GM21619 (cell line): ENCODE measurements at regions not wholly inside any gene's neighbourhood (a gene's known extent, or its start where the extent isn't known, plus 50 kb on each side); places are given as distances from the start of the nearest gene placed in this dataset.

Source experiments
- ATAC-seq: cut with Tn5 transposase; IDR thresholded peaks from one replicate; pipeline ENCODE4 v1.9.1; 2021; ENCODE audit not compliant: unreplicated experiment

DNA sequence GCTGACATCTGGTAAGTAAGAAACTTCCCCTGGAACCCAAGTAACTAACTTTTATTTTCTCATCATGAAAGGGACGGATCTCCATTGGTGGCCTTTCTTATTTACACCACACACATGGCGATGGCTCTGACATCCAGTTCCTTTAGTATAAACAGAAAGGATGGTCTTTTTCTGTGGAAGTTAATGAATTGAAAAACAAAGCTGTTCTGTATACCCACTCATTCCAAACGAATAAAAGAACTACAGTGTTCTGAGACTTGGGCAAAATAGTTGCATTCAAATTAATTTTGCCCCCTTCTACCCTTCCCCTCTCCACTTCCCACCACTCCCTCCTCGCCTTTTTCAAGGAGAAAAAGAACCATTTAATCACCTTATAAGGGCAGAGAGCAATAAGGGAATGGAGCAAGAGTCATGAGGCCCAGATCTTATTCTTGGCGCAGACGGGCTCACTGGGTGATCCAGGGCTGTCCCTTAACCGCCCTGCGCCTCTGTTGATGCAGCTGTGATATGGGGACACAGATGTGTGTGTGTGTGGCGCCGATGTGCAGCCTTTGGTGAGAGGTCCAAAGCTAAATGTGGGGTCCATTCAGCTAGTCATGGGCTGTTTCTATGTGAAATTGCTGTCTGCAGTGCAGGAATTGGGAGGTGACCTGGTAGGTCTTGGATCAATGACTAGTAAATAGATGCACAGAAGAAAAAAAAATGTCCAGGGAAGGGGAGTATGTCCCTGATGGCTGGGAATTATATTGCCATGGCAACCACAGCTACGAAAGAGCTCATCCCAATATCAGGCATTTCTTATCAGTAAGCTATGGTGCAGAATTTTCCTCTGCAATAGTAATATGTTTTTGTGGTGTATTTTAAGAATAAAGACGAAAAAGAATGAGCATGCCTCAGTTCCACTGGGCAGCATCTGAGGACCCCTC is 141.5 kb upstream of the ERCC6L2 start:
- ATAC-seq = no peak

DNA sequence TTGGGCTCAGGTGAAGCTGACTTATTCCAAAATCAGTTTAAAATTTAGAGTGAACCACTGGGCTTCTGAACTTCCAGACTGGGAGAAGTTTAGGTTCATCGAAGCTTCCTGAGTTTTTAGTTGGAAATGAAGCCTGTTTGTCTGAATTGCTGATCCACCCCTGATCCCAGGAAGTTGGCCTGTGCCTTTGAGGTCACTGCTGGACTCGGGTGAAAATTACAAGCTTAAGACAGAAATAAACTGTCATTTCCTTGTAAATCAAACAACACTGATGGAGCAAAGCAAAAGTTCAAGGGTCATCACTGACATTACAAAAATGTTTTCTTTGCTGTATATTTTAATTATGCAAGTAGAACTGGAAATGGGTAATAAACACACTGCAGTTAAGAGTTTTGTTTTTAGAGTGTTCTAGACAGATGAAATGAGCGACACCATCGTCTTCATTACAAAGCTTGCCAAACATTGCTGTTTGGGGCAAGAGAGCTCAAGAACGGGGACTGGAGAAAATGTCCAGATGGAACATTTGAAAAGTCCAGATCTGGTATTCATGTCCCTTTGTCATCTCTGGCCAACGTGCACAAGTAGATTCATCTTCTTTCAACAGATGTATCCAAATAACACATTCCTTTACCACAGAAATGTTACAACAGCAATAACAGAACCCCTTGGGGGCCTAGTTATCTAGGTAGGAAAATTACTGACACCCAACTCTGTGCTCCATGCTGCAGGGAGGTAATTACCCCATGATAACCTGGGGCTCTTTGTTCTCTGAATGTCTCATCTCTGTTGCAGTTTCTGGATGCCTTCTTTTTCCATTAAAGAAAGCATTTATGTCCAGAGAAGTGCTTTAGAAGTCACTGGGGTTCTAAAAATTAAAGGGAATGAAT is 142.4 kb upstream of the ERCC6L2 start:
- ATAC-seq = no peak

DNA sequence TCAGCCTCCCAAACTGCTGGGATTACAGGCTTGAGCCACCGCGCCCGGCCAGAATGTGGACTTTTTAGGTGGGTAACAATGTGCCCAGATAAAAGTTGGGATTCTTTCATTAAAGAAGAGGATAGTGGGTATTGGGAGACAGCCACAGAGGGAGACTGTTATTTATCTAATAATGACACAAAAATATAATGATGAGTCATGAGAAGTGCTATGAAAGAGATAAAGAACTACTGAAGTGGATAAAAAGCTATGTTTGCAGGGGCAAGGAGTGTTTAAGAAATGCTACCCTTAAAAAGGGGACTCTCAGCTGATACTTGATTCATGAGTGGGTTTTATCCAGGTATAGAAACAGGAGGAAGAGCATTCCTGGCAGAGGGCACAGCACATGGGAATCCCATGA is 143.6 kb upstream of the ERCC6L2 start:
- ATAC-seq = no peak

DNA sequence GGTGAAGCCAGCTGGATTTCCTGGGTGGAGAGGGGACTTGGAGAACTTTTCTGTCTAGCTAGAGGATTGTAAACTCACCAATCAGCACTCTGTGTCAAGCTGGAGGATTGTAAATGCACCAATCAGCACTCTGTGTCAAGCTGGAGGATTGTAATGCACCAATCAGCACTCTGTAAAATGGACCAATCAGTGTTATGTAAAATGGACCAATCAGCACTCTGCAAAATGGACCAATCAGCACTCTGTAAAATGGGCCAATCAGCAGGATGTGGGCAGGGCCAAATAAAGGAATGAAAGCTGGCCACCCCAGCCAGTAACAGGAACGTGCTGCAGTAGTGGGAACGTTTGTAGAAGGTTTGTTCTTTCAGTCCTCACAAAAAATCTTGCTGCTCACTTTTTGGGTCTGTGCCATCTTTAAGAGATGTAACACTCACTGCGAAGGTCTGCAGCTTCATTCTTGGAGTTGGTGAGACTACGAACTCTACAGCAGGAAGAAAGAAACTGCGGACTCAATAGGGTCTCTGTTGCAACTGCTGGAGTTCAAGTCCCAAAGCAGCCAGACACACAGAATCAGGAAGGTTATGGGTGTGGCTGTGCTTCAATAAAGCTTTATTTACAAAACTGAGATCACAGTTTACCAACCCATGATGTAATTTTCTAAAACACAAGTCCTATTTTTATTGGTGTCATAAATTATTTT is 145.7 kb upstream of the ERCC6L2 start:
- no peak for ATAC-seq

DNA sequence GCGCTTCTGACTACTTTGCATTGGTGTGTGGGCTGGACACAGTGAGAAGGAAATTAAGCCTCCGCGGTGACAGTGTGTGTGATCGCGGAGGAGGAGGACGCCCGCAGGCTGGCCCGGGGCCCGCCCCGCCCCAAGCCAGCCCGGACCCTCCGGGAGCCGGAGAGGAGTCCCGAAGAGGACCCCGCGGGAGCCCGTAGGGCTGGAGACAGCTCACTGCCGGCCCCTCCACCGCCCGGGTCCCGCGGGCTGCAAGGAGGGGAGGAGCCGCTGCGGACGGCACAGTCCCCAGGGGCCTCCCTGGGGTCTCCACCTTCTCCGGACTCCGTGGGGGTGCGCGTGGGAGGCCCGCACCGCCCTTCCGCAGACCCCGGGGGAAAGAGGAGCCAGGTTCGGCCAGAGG is 146.4 kb upstream of the ERCC6L2 start:
- no peak for ATAC-seq

DNA sequence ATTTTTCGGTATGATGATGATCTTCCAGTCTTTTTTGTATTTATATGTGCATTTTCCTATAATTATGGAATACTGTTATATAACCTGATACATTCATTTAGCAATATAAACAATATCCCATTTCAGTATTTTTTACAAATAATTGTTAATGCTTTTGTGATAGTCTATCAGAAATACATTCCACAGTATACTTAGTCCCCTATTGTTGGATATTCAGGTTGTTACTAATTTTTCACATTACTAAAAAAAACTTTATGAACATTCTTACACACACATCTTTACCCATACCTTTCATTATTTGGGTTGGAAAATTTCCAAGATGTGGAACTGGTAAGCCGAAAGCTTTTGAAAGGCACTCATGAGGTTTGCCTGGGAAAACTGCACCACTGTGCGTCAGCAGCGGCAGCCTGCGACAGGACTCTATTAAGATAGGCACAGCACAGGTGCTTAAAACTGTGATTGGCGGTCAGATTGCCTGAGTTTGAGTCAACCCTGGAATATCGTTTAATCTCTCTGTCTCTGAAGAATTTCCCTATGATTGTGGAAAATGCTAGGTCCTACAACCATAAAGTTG is 147.5 kb upstream of the ERCC6L2 start:
- ATAC-seq = no peak

DNA sequence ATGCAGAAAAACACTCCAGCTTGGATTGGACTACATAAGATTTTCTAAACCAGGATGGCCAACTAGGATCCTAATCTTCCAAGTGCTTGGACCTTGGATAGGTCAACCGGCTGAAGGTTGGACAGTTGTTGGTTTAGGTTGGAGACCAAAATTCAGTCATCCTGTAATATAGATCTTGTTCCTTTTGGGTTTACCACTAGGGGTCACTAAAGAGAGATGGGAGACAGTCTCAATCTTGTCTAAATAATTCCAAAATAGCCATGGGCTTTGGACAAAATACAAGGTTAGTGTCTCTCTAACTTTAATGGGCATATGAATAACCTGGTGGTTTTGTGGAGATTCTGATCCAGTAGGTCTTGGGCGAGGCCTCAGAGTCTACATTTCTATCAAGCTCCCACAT is 148.7 kb upstream of the ERCC6L2 start:
- ATAC-seq = no peak

DNA sequence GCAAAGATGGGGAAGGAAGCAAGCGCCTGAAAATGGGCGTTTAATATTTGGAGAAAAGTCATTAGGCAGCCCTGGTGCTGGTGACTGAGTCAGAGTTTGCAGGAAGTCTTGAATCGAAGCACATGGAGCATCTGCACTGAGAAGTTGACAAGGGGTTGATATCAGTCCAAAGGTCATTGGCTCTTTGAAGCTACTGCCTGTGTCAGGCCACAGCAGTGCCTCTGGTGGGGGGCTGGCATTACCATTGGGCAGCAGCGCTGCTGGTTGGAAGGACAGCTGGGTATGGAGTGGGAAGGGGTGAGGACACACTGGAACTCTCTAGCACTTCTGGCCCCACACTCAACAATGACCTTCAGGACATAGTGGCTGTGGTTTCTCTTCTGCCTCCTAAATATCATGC is 150.4 kb upstream of the ERCC6L2 start:
- ATAC-seq = no peak

DNA sequence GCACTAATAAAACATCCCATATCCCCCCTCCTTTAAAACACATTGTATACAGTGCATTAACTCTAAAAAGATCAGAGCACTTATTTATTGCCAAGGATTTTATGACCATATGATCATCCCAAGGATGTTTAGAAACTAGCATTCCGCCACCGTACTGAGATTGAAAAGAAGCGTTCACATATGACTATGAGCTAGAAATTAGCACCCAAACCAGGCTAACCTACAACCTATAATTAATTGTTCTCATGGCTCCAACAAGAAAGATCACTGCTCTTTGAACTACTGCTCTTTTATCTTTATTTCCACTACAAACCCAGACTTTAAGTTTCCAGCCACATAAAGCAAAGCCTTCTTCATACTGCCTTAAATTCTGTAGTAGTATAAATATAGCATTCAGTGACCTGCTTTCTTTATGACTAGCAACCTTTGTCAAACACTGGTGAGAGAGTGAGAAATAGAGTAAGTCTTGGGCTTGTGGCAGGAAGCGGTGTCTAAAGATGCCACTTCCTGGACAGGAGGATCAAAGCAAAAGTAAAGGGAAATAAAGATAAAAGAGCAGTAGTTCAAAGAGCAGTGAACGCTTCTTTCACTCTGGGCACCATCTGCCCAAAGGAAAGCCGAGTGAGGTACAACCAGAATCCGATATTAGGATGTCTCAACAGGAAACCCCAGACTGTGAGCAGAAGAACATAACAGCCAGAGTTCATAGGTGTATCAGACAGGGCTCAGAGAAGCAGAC is 151.1 kb upstream of the ERCC6L2 start:
- peak; percentile 94 for ATAC-seq

DNA sequence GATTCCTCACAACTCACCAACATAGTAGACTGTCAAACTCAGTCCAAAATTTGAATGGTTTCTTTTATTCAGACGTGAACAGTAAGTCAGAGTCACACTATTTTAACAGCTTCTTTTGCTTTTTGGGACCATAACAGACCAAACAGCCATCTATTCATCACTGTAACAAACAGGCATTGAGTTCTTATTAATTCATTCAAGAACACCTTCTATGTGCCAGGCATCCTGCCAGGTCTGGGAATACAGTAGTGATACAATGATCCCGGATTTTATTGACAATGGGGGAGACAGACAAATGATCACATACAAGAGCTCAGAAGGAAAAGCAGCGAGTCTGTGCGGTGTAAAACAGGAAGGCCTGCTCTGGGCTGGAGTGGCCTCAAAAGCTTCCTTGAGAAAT is 153.3 kb upstream of the ERCC6L2 start:
- ATAC-seq = no peak

DNA sequence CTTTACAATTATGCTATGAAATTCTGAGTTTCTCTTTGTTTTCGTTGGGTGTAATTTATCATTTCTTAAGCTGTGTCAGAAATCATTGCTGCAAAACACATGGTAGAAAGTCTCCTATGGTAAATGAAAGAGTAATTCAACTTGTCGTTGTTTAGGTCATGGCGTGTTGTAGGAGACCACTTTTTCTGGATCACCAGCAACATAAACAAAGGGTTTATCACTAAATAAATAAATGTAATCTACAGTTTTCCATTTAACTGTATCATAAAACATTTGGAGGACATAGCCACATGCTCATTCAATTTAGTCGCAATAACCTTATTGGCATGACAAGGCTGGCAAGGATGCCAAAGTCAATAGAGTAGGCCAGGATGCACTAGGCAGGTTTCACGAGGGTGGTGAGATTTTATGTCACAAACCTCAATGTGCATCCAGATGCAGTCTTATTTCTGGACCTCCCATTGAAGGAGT is 154.4 kb upstream of the ERCC6L2 start:
- no peak for ATAC-seq

DNA sequence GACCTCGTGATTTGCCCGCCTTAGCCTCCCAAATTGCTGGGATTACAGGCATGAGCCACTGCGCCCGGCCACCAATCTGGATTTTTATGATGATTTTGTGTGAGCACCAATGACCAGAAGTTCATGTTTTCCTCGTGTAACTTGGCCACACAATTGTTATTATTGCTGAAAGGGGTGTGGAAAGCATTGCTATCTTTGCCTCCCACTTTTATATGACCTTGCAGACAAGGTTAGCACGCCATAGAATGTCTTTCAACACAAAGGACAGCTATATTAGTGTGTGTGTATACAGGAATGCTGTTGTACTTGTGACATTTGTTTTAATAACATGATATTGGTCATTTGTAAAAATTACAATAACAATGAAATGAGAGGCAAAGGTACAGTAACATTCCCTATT is 155.0 kb upstream of the ERCC6L2 start:
- no peak for ATAC-seq

DNA sequence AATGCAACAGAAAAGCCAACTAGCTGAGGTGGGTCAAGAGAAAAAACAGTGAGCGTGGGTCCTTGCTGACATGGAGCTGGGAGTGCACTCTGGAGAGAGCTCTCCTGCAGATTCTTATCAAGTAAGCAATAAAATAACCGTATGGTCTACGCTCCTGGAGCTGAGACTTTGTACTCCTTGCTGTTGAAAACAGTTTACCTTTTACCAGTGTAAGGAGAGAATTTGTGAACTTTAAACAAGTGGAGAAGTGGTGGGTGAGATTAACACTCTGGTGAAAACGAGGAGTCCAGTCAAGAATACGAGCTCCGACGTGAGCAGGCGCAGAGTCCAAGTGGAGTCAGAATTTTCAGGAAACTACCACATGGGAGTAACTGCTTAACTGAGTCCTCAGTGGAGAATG is 156.1 kb upstream of the ERCC6L2 start:
- ATAC-seq = no peak

DNA sequence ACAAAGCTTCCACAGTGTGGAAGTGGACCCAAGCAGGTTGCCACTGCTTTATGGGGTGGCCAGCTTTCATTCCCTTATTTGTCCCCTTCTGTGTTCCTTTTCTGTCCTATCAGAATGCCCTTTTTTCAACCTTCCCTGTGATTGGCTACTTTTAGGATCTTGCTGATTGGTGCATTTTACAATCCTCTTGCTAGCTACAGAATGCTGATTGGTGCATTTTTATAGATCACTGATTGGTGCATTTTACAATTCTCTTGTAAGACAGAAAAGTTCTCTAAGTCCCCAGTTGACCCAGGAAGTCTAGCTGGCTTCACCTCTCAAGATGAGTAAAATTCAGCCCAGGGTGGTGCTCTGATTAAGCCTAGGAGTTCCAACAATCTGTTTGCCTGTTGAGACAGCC is 157.2 kb upstream of the ERCC6L2 start:
- ATAC-seq = no peak

DNA sequence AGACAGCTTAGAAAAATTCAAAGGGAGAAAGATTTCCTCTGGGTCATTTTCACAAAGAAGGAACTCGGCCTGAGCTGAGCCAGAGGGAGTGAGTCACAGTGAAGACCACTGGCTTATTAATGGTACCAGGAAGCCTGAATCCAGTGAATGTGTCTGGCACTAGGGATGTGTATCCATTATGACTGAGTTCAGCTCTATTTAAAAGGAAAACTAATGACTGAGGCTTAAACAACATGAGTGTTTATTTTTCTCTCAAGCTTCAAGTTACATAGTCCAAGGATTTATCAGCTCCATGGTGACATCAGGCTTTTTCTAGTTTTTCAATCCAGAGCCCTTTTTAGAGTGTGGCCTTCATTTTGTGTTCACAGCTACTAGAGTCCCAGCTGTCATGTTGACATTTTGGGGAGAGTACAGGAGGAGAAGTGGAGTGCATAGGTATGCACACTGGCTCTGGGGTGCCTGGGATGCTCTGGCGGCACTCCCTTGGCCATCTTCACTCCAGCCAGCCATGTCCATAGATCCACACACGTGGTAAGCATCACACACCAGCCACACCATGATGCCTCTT is 159.5 kb upstream of the ERCC6L2 start:
- ATAC-seq = no peak

DNA sequence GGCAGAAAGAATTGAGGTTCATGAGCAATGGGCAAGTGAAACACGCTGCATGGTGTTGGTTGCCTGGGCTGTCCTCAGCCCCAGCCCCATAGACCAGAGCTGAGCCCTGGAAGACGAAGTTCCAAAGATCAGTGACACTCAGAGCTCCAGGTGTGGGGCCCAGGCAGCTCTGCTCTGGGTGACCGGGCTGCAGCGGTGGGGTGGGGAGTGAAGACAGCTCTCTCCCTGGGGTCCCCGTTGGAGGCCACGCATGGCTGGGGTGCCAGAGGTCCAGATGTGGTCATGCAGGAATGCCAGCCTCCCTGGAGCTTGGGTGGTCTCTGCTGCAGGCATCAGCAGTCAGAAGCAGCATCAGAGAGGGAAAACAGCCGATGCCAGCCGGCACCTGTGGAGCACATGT is 165.0 kb upstream of the ERCC6L2 start:
- ATAC-seq = no peak

DNA sequence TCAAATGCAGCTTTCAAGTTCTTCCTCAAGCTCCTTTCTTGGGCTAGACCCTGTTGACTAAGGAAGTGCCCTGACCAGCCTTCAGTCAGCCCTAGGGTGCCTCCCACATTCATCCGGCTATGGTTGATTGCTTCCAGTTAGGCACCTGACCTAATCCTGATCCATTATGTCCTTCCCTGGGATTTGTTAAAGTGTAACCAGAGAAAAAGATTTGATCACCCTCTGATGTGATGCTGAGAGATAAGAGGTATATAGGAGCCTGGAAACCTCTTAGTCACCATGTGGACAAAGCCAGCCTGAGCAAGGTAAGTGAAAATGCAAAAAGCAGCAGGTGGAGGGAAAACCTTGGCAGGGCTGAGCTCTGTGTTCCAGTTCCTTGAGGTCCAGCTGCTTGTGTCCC is 178.8 kb upstream of the ERCC6L2 start:
- ATAC-seq = no peak

DNA sequence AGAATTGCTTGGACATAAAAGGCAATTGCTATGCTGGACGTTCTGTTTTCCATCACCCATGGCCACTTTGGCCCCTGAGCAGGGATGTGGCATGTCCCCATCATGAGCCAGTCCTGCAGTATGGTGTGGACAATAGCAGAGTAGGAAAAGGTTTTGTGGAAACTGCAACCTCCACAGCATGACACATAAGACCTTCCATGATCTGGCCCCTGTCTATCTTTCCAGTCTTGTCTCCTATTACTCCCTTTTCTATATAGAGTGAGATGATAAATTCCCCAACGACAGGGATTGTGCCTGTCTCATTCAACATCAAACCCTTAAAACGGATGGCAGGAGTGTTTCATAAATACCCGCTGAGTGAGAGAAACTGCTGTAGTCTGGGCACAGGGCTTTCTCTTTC is 174.7 kb upstream of the PTCH1 start:
- no peak for ATAC-seq

DNA sequence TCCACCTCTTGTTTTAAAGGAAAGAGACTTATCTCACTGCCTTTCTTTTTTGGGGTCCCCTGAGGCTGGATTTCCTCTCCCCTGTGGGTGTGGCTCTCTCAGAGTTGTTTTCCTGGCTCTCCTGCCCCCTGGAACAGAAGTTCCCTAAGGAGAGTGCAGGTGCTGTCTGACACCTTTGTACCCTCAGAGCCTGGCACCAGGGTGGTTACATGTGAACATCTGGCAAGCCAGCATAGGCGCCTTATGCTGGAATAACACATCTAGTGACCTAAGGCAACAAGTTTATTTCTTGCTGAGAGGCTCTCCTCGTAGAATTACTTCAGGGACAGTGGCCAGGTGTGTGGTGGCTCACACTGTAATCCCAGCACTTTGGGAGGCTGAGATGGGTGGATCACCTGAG is 172.9 kb upstream of the PTCH1 start:
- ATAC-seq = no peak

DNA sequence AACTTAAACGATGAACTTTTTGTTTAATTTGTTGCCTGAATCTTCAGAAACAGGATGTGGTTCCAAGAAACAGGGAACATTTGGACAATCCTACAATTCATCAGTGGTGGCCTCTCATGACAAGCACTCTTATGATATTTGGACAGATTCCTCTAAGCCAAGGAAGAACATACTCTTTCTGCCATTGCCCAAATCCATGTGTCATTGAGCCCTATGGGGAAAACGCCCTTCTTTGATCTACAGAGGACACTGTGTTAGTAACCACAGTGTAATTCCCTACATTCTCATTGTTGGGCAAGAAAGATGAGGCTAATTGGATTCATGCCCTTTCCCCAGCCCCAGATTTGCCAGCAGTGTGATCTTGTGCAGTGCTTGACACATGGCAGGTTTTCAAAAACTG is 167.7 kb upstream of the PTCH1 start:
- no peak for ATAC-seq
